Body of pancreas (tissue), 4 donors: ENCODE measurements at regions not wholly inside any gene's neighbourhood (a gene's known extent, or its start where the extent isn't known, plus 50 kb on each side); places are given as distances from the start of the nearest gene placed in this dataset.

Source experiments
- ATAC-seq: fragments of 150-250 bp; one replicate; pipeline ENCODE4 v1.9.1; 2016
- DNase-seq, 4 donors: peaks; one replicate each; pipeline ENCODE4 v3.0.0-alpha.2; 2019
- H3K27ac ChIP-seq, 4 donors: fragments of 200-600 bp; sonication (generic); 1 replicate in 3 of 4; 2 replicates in 1 of 4; pipeline versions ENCODE4 v1.5.1 to v1.6.1; 2016 to 2019; ENCODE audit warnings: mild to moderate bottlenecking in 1 of 4, mixed read lengths in 1 of 4, moderate library complexity in 1 of 4
- H3K27me3 ChIP-seq, 2 donors: fragments of 200-600 bp; sonication (generic); one replicate each; pipeline ENCODE4 v1.6.0; 2016; ENCODE audit warnings: mild to moderate bottlenecking in 1 of 2
- H3K36me3 ChIP-seq, 2 donors: fragments of 200-600 bp; sonication (generic); replicated peaks in 1 of 2; 2 replicates each; pipeline ENCODE4 v1.5.1; 2016; ENCODE audit warnings: low read depth in 2 of 2; ENCODE audit not compliant: insufficient read depth in 1 of 2
- H3K4me1 ChIP-seq: fragments of 200-600 bp; sonication (generic); one replicate; pipeline ENCODE4 v1.6.0; 2016
- H3K4me3 ChIP-seq, 2 donors: fragments of 200-600 bp; sonication (generic); 1 replicate in 1 of 2; 2 replicates in 1 of 2; pipeline ENCODE4 v1.5.1; 2016 to 2019
- H3K9me3 ChIP-seq, 3 donors: fragments of 200-600 bp; sonication (generic); 1 replicate in 2 of 3; 2 replicates in 1 of 3; pipeline ENCODE4 v1.5.1; 2016
- POLR2A ChIP-seq, 3 donors: fragments of 450-650 bp; IDR thresholded peaks; one replicate each; pipeline ENCODE4 v1.6.1; 2016; ENCODE audit warnings: antibody characterized with exemption in 3 of 3, mild to moderate bottlenecking in 2 of 3
- WGBS, 2 donors: methylation state at CpG; one replicate each; pipeline ENCODE4 v1.1.5; 2017; 5-methylcytosine and 5-hydroxymethylcytosine counted together
- intact Hi-C: fragments of 100-400 bp; cut with DNase I; formaldehyde crosslinking; loops from one replicate; pipeline ENCODE4 v1.15.1; 2023
- TF ChIP-seq, protein P1 (sequence below), 7 experiments: fragments of 450-650 bp in 4 of 7; fragments of 200-600 bp in 3 of 7; sonication (generic) in 3 of 7; IDR thresholded peaks; one replicate each; pipeline ENCODE4 v1.5.1; 2016 to 2019; ENCODE audit warnings: antibody characterized with exemption in 7 of 7

DNA sequence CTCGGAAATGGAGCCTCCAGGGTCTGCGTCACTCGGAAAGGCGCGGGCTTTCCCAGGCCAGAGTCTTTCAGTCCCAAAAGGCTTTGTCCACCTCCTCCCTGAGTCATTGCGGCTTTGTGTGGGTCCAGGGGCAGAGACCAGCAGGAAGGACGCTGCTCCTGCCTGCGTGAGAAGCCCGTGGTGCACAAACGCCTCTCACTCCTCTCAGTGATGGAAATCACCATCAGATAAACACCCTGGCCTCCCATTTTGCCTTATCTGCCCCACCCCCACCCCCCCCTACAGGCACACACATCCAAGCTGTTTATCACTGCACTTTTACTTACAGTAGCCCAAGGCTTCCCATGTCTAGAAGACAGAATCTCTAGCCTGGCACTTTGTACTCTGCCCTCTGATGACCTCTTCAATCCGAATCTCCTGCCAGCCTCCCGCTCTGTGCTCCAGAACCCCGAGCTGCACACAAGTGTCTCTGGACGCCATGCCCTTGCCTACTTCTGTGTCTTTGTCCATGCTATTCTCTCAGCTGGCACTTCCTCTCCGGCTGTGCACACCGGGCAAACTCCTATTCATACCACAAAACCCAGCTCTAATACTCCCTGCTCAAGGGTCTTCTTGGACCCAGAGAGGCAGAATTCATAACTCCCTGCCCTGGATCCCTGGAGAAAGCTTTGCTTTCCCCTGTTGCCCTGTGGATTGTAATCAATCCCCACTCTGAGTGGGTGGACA is 954.6 kb downstream of the TBC1D22A start:
- no peaks in the 10 kb centered on the region for H3K9me3 ChIP-seq
- 65 to 71% methylated on average over 16 of the region's 16 CpGs for WGBS, 2 donors

DNA sequence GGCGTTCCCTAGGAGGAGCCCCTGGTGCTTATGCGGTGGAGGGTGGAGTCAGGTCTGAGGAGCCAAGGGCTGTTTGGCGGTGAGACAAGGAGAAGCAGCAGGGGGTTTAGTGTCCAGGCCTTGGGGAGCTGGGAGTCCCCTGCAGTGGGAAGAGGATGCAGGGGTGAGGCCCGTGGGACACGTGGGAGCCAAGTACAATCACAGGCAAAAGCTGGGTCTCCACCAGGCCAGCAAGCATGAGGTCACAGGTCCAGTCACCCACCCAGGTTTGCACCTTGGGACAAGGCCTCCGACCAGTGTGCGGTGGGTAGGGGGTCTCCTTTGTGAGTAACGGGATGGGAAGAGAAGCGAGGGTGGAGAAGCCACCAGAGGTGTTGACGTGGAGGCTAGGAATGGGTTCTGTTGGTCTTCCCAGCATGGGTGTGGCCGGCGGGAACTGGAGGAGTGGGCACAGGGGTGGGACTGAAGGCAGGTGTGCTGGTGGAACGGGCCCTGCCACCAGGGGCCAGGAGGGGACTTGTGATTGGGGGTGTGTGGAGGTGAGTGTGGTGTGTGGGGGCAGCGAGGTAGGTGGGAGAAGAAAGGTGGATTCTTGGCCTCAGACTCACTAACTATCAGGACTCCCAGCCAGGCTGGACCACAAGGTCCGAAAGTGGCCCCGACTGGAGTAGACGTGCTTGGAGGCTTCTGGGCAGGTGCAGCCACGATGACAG is 953.6 kb downstream of the TBC1D22A start:
- no peak for ATAC-seq
- H3K36me3 ChIP-seq: no peaks in the 10 kb centered on the region
- intact Hi-C loops: no loop called here
- no peak for DNase-seq
- H3K4me1 ChIP-seq: no peaks in the 10 kb centered on the region
- H3K27me3 ChIP-seq: no peaks in the 10 kb centered on the region
- no peak overlapping the region for H3K27ac ChIP-seq
- no peak overlapping the region for H3K4me3 ChIP-seq
- no peaks in the 10 kb centered on the region for H3K9me3 ChIP-seq
- no peak for TF ChIP-seq POLR2A (IDR thresholded peaks at IDR 0.05)
- TF ChIP-seq, protein P1, sequence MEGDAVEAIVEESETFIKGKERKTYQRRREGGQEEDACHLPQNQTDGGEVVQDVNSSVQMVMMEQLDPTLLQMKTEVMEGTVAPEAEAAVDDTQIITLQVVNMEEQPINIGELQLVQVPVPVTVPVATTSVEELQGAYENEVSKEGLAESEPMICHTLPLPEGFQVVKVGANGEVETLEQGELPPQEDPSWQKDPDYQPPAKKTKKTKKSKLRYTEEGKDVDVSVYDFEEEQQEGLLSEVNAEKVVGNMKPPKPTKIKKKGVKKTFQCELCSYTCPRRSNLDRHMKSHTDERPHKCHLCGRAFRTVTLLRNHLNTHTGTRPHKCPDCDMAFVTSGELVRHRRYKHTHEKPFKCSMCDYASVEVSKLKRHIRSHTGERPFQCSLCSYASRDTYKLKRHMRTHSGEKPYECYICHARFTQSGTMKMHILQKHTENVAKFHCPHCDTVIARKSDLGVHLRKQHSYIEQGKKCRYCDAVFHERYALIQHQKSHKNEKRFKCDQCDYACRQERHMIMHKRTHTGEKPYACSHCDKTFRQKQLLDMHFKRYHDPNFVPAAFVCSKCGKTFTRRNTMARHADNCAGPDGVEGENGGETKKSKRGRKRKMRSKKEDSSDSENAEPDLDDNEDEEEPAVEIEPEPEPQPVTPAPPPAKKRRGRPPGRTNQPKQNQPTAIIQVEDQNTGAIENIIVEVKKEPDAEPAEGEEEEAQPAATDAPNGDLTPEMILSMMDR (IDR thresholded peaks at IDR 0.05): no peak
- 70 to 80% methylated on average over 15 to 17 of the region's 18 CpGs for WGBS, 2 donors

More for the DNA sequence above, 954.6 kb downstream of the TBC1D22A start:
- H3K4me1 ChIP-seq: no peaks in the 10 kb centered on the region
- DNase-seq (no peak), ATAC-seq (no peak)
- no peaks in the 10 kb centered on the region for H3K36me3 ChIP-seq
- no peak overlapping the region for H3K4me3 ChIP-seq
- TF ChIP-seq POLR2A (IDR thresholded peaks at IDR 0.05): no peak
- TF ChIP-seq, protein P1 (IDR thresholded peaks at IDR 0.05): no peak
- intact Hi-C loops: no loop called here
- no peaks in the 10 kb centered on the region for H3K27me3 ChIP-seq
- H3K27ac ChIP-seq: no peak overlapping the region

DNA sequence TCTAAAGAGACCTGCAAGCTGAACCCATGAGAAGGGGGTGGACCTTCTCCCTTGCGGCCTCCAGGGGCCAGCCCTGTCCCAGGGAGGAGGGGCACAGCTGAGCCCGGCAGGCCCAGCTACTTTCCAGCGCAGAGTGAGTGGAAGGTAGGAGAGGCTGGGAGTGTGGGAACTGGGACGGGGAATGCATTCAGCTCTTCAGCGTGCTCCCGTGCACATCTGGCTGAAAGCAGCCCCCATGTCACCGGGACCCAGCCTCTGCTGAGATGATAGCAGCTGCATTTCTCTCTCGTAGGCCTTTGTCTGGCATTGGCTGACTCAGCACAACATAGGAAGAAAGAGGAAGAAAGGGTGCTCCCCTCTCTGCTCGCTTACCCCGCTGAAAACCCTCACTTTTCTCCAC is 951.5 kb downstream of the TBC1D22A start:
- intact Hi-C loops: no loop called here
- no peaks in the 10 kb centered on the region for H3K9me3 ChIP-seq
- no peak overlapping the region for H3K27ac ChIP-seq
- TF ChIP-seq, protein P1 (IDR thresholded peaks at IDR 0.05): no peak
- no peak for TF ChIP-seq POLR2A (IDR thresholded peaks at IDR 0.05)
- no peaks in the 10 kb centered on the region for H3K27me3 ChIP-seq
- no peak for DNase-seq
- no peaks in the 10 kb centered on the region for H3K4me1 ChIP-seq
- WGBS, 2 donors: 34 to 52% methylated on average over 8 to 10 of the region's 10 CpGs
- no peak for ATAC-seq
- H3K4me3 ChIP-seq: no peak overlapping the region
- no peaks in the 10 kb centered on the region for H3K36me3 ChIP-seq

DNA sequence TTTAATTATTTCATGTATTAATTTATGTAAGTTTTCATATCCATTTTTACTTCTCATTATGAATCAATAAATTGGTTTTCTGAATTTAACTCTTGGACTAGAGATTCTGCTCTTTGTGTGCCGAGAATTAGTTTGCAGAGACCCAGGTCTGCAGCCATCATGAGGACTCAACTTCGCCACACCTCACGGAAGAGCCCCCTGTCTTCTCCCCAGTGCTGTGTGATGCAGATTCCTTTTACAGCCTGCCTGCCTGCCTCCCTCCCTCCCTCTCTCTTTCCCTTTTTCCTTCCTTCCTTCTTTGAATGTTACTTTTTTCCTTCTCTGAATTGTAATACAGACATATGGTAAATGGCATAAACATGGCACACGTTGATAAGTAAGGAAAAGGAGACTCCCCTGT is 947.7 kb downstream of the TBC1D22A start:
- H3K4me1 ChIP-seq: no peaks in the 10 kb centered on the region
- WGBS, 2 donors: 67 to 68% methylated on average over 4 of the region's 4 CpGs
- no peak for TF ChIP-seq POLR2A (IDR thresholded peaks at IDR 0.05)
- TF ChIP-seq, protein P1 (IDR thresholded peaks at IDR 0.05): no peak
- H3K4me3 ChIP-seq: no peak overlapping the region
- DNase-seq (no peak), ATAC-seq (no peak)
- H3K9me3 ChIP-seq: no peaks in the 10 kb centered on the region
- H3K27me3 ChIP-seq: no peaks in the 10 kb centered on the region
- no peak overlapping the region for H3K27ac ChIP-seq
- H3K36me3 ChIP-seq: no peaks in the 10 kb centered on the region
- intact Hi-C loops: no loop called here
